ENCODE measurements at regions not wholly inside any gene's neighbourhood (a gene's known extent, or its start where the extent isn't known, plus 50 kb on each side); places are given as distances from the start of the nearest gene placed in this dataset.
"Not testable (repeated sequence)": the region's sequence is repeated elsewhere in the genome, so short reads cannot be mapped to it uniquely, and the experiment has no call there.

DNA sequence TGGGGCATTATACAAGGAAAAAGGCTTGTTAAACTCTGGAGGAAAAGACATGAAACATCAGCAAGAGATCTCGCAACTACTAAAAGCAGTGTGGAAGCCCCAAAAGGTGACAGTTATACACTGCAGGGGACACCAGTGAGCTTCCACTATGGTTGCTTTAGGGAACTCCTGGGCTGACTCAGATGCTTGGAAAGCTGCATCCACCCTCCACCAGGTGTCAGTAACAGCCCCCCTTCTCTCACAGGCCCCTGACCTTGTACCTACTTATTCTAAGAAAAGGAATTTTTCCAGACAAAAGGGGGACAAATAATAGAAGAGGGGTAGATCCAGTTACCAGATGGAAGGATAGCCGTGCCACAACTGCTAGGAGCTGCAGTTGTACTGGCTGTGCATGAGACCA lies 154.4 kb upstream of the COX7C start:
- no peak for DNase-seq (ENCODE audit: low read depth)
- H3K4me3 ChIP-seq (ENCODE audit: low read depth, low read length): no peak overlapping the region
- TF ChIP-seq, protein P1, sequence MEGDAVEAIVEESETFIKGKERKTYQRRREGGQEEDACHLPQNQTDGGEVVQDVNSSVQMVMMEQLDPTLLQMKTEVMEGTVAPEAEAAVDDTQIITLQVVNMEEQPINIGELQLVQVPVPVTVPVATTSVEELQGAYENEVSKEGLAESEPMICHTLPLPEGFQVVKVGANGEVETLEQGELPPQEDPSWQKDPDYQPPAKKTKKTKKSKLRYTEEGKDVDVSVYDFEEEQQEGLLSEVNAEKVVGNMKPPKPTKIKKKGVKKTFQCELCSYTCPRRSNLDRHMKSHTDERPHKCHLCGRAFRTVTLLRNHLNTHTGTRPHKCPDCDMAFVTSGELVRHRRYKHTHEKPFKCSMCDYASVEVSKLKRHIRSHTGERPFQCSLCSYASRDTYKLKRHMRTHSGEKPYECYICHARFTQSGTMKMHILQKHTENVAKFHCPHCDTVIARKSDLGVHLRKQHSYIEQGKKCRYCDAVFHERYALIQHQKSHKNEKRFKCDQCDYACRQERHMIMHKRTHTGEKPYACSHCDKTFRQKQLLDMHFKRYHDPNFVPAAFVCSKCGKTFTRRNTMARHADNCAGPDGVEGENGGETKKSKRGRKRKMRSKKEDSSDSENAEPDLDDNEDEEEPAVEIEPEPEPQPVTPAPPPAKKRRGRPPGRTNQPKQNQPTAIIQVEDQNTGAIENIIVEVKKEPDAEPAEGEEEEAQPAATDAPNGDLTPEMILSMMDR (IDR thresholded peaks at IDR 0.05; ENCODE audit: control insufficient read depth, extremely low read depth, insufficient read depth): no peak

DNA sequence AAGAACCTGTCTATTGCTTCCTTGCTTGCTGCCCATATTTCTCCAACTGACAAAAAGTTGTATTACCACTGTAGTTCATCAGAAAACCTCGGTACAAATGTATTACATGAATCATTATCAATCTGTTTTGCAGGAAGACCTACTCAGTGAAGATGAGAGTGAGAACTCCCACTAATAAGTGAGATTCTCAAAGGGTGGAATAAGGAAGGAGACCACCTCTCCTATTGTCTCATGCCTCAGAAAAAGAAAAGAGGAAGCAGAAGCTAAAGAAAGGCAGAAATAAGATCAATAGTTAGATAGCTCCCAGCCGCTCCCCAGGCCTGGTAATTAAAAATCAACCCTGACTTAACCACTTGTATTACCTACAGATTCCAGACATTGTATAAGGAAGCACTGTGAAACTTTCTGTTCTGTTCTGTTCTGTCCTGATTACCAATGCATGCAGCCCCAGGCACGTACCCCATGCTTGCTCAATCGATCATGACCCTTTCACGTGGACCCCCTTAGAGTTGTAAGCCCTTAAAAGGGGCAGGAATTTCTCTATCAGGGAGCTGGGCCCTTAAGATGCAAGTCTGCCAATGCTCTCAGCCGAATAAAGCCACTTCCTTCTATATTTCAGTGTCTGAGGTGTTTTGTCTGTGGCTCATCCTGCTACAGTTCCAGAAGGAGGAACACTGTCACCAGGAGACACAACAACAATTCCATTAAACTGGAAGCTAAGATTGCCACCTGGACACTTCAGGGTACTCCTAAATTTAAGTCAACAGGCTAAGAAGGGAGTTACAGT lies 152.5 kb upstream of the COX7C start:
- no peak for DNase-seq (ENCODE audit: low read depth)
- TF ChIP-seq, protein P1 (IDR thresholded peaks at IDR 0.05; ENCODE audit: control insufficient read depth, extremely low read depth, insufficient read depth): no peak
- no peak overlapping the region for H3K4me3 ChIP-seq (ENCODE audit: low read depth, low read length)

DNA sequence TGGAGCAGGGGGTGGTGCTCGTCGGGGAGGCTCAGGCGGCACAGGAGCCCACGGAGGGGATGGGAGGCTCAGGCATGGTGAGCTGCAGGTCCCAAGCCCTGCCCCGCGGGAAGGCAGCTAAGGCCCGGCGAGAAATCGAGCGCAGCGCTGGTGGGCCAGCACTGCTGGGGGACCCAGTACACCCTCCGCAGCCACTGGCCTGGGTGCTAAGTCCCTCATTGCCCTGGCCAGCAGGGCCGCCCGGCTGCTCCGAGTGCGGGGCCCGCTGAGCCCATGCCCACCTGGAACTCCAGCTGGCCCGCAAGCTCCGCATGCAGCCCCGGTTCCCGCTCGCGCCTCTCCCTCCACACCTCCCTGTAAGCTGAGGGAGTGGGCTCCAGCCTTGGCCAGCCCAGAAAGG lies 151.0 kb upstream of the COX7C start:
- DNase-seq (ENCODE audit: low read depth); H3K4me3 ChIP-seq (ENCODE audit: low read depth, low read length): not testable (repeated sequence)

DNA sequence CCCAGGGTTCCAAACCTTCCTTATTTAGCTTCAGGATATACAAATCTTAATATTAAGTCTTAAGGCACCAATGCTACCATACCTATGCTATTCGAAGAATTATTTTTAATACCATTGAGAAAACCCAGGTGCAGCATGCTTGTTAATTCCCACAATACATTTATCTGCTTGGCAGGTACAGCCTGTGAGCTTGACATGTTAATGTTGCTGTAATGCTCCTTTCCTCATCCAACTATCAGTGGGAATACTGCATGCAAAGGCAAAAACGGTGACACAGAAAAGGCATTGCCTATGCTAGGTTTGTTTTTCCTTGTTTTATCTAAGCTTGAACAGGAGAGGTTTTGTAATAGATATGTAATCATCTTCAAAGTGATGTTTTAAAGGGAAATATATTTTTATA lies 135.7 kb upstream of the COX7C start:
- TF ChIP-seq, protein P1 (IDR thresholded peaks at IDR 0.05; ENCODE audit: control insufficient read depth, extremely low read depth, insufficient read depth): no peak
- DNase-seq (ENCODE audit: low read depth): no peak
- no peak overlapping the region for H3K4me3 ChIP-seq (ENCODE audit: low read depth, low read length)

DNA sequence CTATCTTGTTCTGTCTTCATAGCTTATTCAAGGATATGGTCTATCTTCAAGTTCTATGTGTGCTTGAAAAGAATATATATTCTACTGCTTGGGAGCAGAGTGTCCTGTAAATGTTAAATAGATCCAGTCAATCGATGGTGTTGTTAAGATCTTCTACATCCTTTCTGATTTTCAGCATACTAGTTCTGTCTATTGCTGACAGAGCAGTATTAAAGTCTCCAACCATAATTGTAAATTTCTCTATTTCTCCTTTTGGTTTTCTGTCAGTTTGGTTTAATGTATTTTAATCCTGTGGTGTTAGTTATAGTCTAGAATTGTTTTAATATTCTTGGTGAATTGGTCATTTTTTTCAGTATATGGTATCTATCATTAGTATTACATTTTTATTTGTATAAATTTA lies 124.0 kb upstream of the COX7C start:
- no peak for DNase-seq (ENCODE audit: low read depth)
- TF ChIP-seq, protein P1 (IDR thresholded peaks at IDR 0.05; ENCODE audit: control insufficient read depth, extremely low read depth, insufficient read depth): no peak
- no peak overlapping the region for H3K4me3 ChIP-seq (ENCODE audit: low read depth, low read length)

DNA sequence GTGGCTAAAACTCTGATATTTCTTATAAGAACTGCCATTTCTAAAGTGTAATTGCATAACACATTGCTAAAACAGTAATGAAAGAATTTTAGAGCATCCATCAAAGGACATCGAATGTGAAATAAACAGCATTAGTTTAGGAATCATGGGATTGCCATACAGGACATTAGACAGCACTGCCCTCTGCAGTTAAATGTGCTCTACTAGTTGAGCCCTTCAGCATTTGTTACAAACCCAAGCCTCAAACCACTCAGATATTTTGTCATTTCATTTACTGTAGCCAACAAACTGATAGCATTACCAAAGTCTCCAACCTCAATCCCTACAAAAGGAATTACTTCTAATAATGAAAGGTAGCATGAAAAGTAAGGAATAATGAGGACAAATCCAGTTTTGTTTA lies 116.8 kb upstream of the COX7C start:
- TF ChIP-seq, protein P1 (IDR thresholded peaks at IDR 0.05; ENCODE audit: control insufficient read depth, extremely low read depth, insufficient read depth): peak; percentile 36
- DNase-seq (ENCODE audit: low read depth): no peak
- H3K4me3 ChIP-seq (ENCODE audit: low read depth, low read length): no peak overlapping the region

DNA sequence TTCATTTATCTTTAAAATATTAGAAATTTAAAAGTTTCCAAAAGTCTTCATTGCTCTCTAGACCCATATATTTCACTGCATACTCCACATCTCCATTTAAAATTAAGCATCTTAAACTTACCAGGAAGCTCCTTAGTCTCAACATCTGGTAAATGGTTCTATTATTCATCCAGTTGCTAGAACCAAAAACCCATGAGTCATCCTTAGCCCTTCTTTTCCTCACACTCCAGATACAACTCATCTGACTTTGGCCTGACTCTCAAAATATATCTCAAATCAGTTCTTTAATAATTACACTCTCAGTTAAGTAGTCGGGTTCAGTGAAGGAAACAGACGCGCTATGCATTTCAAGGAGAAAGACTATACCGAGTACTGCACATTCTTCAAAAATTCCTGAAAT lies 110.2 kb upstream of the COX7C start:
- no peak for DNase-seq (ENCODE audit: low read depth)
- TF ChIP-seq, protein P1 (IDR thresholded peaks at IDR 0.05; ENCODE audit: control insufficient read depth, extremely low read depth, insufficient read depth): no peak
- H3K4me3 ChIP-seq (ENCODE audit: low read depth, low read length): no peak overlapping the region

DNA sequence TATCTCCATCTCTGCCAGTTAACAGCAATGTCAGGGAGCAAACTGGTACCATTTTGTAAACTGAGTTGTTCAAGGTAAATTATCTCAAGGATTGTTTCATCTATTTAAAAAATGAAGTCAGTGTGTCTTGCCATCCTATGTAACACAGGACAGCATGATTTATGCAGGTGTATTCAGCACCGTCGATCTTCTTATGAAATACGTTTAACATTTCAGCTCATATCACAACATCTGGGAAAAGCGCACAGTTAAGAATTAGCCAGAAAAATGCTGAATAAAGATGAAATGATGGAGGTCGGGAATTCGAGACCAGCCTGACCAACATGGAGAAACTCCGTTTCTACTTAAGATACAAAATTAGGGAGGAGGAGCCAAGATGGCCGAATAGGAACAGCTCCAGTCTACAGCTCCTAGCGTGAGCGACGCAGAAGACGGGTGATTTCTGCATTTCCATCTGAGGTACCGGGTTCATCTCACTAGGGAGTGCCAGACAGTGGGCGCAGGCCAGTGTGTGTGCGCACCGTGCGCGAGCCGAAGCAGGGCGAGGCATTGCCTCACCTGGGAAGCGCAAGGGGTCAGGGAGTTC lies 107.3 kb upstream of the COX7C start:
- H3K4me3 ChIP-seq (ENCODE audit: low read depth, low read length); DNase-seq (ENCODE audit: low read depth): not testable (repeated sequence)

Data from LNCaP clone FGC (cell line).